Neutrophil (primary cell): ENCODE measurements at regions not wholly inside any gene's neighbourhood (a gene's known extent, or its start where the extent isn't known, plus 50 kb on each side); places are given as distances from the start of the nearest gene placed in this dataset.

ENCODE experiments used
- H3K27ac ChIP-seq: fragments of 200-600 bp; sonication (generic); 2 replicates; pipeline ENCODE4 v1.5.1; 2016; ENCODE audit warnings: mild to moderate bottlenecking, moderate library complexity
- H3K27me3 ChIP-seq: fragments of 200-600 bp; sonication (generic); 2 replicates; pipeline ENCODE4 v1.6.0; 2016; ENCODE audit warnings: mild to moderate bottlenecking
- H3K36me3 ChIP-seq: fragments of 200-600 bp; sonication (generic); 2 replicates; pipeline ENCODE4 v1.5.1; 2017
- H3K4me1 ChIP-seq, 2 experiments: fragments of 200-600 bp in 1 of 2; sonication (generic) in 1 of 2; 1 replicate in 1 of 2; 2 replicates in 1 of 2; pipeline versions ENCODE4 v1.5.1 to v1.6.1; 2013 to 2016; ENCODE audit warnings: low read depth in 1 of 2, low read length in 1 of 2, mild to moderate bottlenecking in 1 of 2, moderate library complexity in 1 of 2; ENCODE audit not compliant: control insufficient read depth in 1 of 2, insufficient read depth in 1 of 2
- H3K4me3 ChIP-seq, 2 experiments: fragments of 200-600 bp in 1 of 2; sonication (generic) in 1 of 2; 1 replicate in 1 of 2; 2 replicates in 1 of 2; pipeline ENCODE4 v1.5.1; 2013 to 2016; ENCODE audit warnings: low read depth in 1 of 2, low read length in 1 of 2, mild to moderate bottlenecking in 1 of 2, moderate library complexity in 1 of 2
- H3K9me3 ChIP-seq: fragments of 200-600 bp; sonication (generic); 2 replicates; pipeline ENCODE4 v1.5.1; 2016
- CTCF ChIP-seq: fragments of 200-600 bp; sonication (generic); IDR thresholded peaks from 2 replicates; pipeline ENCODE4 v1.5.1; 2016; ENCODE audit warnings: antibody characterized with exemption

- Histone ChIP-seq H3K36me3 (no peaks in the 10 kb centered on the region), H3K9me3 (no peaks in the 10 kb centered on the region), H3K4me3 (no peak overlapping the region), H3K27me3 (no peaks in the 10 kb centered on the region), H3K27ac (no peak overlapping the region), H3K4me1 (no peaks in the 10 kb centered on the region)
- no peak for TF ChIP-seq CTCF
Measured at GRCh38 chr9:78463750-78464149, 166.8 kb downstream of the PSAT1 start.

- Histone ChIP-seq H3K27me3 (no peaks in the 10 kb centered on the region), H3K27ac (no peak overlapping the region), H3K4me3 (no peak overlapping the region), H3K4me1 (no peaks in the 10 kb centered on the region), H3K36me3 (no peaks in the 10 kb centered on the region), H3K9me3 (no peaks in the 10 kb centered on the region)
- TF ChIP-seq CTCF, result no peak
Measured at GRCh38 chr9:78468231-78468630, 171.3 kb downstream of the PSAT1 start.

GRCh38 chr9:78468974-78469576, 172.2 kb downstream of the PSAT1 start:
- Histone ChIP-seq H3K36me3 (no peaks in the 10 kb centered on the region), H3K9me3 (no peaks in the 10 kb centered on the region), H3K4me1 (no peaks in the 10 kb centered on the region), H3K4me3 (no peak overlapping the region), H3K27me3 (no peaks in the 10 kb centered on the region), H3K27ac (no peak overlapping the region)
- no peak for TF ChIP-seq CTCF

DNA sequence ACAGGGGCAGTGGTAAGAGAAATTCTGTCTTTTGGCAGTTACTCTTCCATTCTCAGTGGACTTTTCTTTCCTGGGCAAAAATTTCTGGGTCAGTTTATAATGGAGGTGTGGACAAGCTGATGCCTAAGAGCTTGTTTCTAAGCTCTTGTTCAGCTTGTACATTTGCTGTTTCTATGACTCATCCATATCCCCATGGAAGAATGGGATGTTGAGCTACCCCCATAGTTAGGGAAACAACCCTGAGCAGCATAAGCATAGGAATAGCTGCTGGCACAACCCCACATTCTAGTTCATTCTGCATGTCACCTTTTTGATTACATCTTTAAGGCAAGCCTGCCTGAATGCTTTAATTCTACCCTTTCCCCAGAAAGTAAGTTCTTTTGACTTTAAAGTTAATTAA, 173.3 kb downstream of the PSAT1 start:
- no peak for TF ChIP-seq CTCF
- H3K4me3 ChIP-seq, result no peak overlapping the region
- no peaks in the 10 kb centered on the region for H3K36me3 ChIP-seq
- H3K27me3 ChIP-seq, result no peaks in the 10 kb centered on the region
- no peak overlapping the region for H3K27ac ChIP-seq
- no peaks in the 10 kb centered on the region for H3K4me1 ChIP-seq
- H3K9me3 ChIP-seq, result no peaks in the 10 kb centered on the region

DNA sequence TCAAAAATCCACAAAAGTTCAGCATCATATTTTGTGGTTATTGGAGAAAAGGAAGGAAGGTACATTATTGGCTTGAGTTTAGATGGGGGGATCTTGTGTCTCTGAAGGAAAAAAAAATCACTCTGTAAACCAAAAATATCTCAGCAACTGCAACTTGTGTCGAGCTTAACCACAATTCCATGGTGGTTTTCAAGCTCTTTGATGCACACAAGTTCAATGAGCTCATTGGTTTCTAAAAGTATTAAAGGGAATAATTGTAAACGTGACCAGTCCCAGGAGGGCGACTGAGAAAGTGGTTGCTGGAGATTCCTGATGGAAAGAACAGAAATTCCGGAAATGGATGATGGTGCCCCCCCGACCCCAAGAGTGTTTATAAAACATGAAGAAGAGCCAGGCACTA, 173.8 kb downstream of the PSAT1 start:
- no peaks in the 10 kb centered on the region for H3K4me1 ChIP-seq
- H3K27ac ChIP-seq, result no peak overlapping the region
- H3K27me3 ChIP-seq, result no peaks in the 10 kb centered on the region
- H3K9me3 ChIP-seq, result no peaks in the 10 kb centered on the region
- H3K4me3 ChIP-seq, result no peak overlapping the region
- TF ChIP-seq CTCF, result no peak
- H3K36me3 ChIP-seq, result no peaks in the 10 kb centered on the region

DNA sequence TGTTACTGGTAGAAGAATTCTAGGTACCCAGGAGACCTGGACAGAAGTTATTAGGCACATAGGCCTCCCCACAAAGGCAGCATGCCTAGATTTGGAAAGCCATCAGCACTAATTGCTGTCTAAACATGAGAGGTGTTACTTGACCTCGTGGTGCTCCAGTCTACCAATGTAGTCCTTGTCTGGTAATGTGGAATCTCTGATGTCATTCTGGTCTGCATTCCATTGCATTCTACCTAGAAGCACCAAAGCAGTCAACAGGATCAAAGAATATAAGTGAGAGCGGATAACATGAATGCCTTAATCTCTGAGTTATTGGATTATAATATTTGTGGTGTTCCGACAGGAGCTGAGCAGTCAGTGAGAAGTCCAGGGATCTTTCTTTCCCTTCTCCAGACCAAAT, 175.2 kb downstream of the PSAT1 start:
- Histone ChIP-seq H3K36me3 (no peaks in the 10 kb centered on the region), H3K27me3 (no peaks in the 10 kb centered on the region), H3K4me1 (no peaks in the 10 kb centered on the region), H3K4me3 (no peak overlapping the region), H3K27ac (no peak overlapping the region), H3K9me3 (no peaks in the 10 kb centered on the region)
- no peak for TF ChIP-seq CTCF
